PC-3 (cell line): ENCODE measurements at regions not wholly inside any gene's neighbourhood (a gene's known extent, or its start where the extent isn't known, plus 50 kb on each side); places are given as distances from the start of the nearest gene placed in this dataset.

Experiments used
- ATAC-seq: fragments of 200-7000 bp; cut with Tn5 transposase; 2 replicates; pipeline ENCODE4 v1.9.1; 2020; ENCODE audit warnings: mild to moderate bottlenecking, moderate library complexity
- BruUV-seq: library from RNA; stranded (reverse); fragments of 400-500 nt; replicated peaks from 2 replicates; lab custom pipeline; 2021; lab: Mats Ljungman, UMichigan
- CTCF ChIA-PET: fragments of 300-600 bp; sonication (Branson Sonifier 250); formaldehyde crosslinking; loops from one replicate; lab custom pipeline; 2022; ENCODE audit warnings: antibody characterized with exemption; lab: Charles Lee
- POLR2A ChIA-PET: fragments of 300-600 bp; sonication (Branson Sonifier 250); formaldehyde crosslinking; loops from one replicate; lab custom pipeline; 2022; ENCODE audit warnings: antibody characterized with exemption; ENCODE audit not compliant: unreplicated experiment; lab: Charles Lee
- DNase-seq: peaks from one replicate; pipeline ENCODE4 v3.0.0-alpha.2; 2015
- H2AFZ ChIP-seq: fragments of 300-600 bp; sonication (generic); 2 replicates; pipeline ENCODE4 v1.6.0; 2016; ENCODE audit warnings: antibody characterized with exemption, low read length
- H3F3A ChIP-seq: fragments of 300-600 bp; sonication (generic); one replicate; pipeline ENCODE4 v1.6.0; 2017; ENCODE audit warnings: antibody characterized with exemption, low read length, control low read depth, mild to moderate bottlenecking; ENCODE audit not compliant: unreplicated experiment
- H3K27ac ChIP-seq: fragments of 300-600 bp; sonication (generic); 2 replicates; pipeline ENCODE4 v1.5.1; 2016; ENCODE audit warnings: mild to moderate bottlenecking, low read length
- H3K27me3 ChIP-seq: fragments of 300-600 bp; sonication (generic); 2 replicates; pipeline ENCODE4 v1.6.1; 2016; ENCODE audit warnings: low read length, mixed read lengths
- H3K36me3 ChIP-seq: fragments of 300-600 bp; sonication (generic); 2 replicates; pipeline ENCODE4 v1.6.1; 2016; ENCODE audit warnings: low read depth, mixed run types, low read length, mixed read lengths
- H3K4me1 ChIP-seq: fragments of 300-600 bp; sonication (generic); 2 replicates; pipeline ENCODE4 v1.5.1; 2016; ENCODE audit warnings: low read length; ENCODE audit not compliant: insufficient read depth
- H3K4me2 ChIP-seq: fragments of 300-600 bp; sonication (generic); 2 replicates; pipeline ENCODE4 v1.6.0; 2016; ENCODE audit warnings: low read length
- H3K4me3 ChIP-seq: fragments of 300-600 bp; sonication (generic); 2 replicates; pipeline ENCODE4 v1.5.1; 2016; ENCODE audit warnings: mild to moderate bottlenecking, low read length, mixed read lengths
- H3K79me2 ChIP-seq: fragments of 300-600 bp; sonication (generic); 2 replicates; pipeline ENCODE4 v1.6.1; 2017; ENCODE audit warnings: low read length, mixed read lengths
- H3K9ac ChIP-seq: fragments of 300-600 bp; sonication (generic); 2 replicates; pipeline ENCODE4 v1.6.0; 2016; ENCODE audit warnings: mild to moderate bottlenecking, low read length
- H3K9me2 ChIP-seq: fragments of 300-600 bp; sonication (generic); replicated peaks from 2 replicates; pipeline ENCODE4 v1.6.1; 2016; ENCODE audit warnings: mixed run types, low read length, mixed read lengths
- H3K9me3 ChIP-seq: fragments of 300-600 bp; sonication (generic); 2 replicates; pipeline ENCODE4 v1.6.1; 2016; ENCODE audit warnings: low read length, mixed read lengths
- H4K20me1 ChIP-seq: fragments of 300-600 bp; sonication (generic); 2 replicates; pipeline ENCODE4 v1.6.1; 2016; ENCODE audit warnings: low read length, mixed read lengths
- EZH2 ChIP-seq: fragments of 300-600 bp; sonication (generic); IDR thresholded peaks from one replicate; pipeline ENCODE4 v1.6.1; 2017; ENCODE audit warnings: antibody characterized with exemption, mild to moderate bottlenecking, low read length; ENCODE audit not compliant: unreplicated experiment
- EZH2phosphoT487 ChIP-seq: fragments of 300-600 bp; sonication (generic); IDR thresholded peaks from 2 replicates; pipeline ENCODE4 v1.6.1; 2018; ENCODE audit warnings: mild to moderate bottlenecking, antibody characterized with exemption, low read length, borderline replicate concordance
- intact Hi-C: fragments of 100-400 bp; cut with micrococcal nuclease; formaldehyde crosslinking; loops from 2 replicates; pipeline ENCODE4 v1.9.0; 2023
- TF ChIP-seq, protein P1 (sequence below): fragments of 300-600 bp; sonication (generic); conservative IDR thresholded peaks from 2 replicates; pipeline ENCODE4 v1.5.1; 2017; ENCODE audit warnings: antibody characterized with exemption, low read depth, mild to moderate bottlenecking, low read length

DNA sequence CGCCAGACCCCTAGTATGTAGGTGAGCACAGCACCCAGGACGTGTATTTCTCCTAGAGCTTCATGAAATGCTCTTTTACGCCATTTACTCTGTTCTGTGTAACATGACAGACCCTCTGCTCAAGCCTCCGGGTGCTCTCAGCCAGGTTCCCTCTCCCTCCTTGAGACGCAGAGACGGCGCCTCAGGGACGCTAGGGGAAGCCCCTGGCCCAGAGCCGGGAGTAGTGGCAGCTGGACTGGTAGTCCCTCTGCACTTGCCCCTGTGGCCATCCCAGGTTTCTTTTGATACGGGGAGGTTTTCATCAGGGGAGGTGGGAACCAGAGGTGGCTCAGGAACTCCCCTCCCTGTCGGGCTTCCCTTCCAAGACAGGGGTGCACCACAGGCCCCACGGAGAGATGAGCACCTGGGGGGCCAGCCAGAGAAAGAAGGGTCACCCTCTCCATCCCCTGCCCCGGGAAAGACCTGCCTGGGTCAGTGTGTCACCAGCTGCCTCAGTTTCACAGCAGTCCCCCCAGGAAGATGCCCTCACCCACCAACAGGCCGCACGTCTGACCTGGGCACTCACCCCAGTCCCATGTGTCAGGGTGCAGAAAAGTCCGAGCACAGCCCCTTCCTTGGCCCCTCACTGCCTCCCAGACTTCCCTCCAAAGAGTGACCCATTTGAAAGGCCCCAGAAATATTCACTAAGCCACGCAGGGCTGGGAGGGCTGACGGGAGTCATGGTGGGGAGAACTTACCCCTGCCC, 58.1 kb upstream of the AFDN start:
- DNase-seq (no peak), ATAC-seq (no peak)
- Histone ChIP-seq H4K20me1 (no peaks in the 10 kb centered on the region), H3K9me3 (no peaks in the 10 kb centered on the region), H3F3A (no peaks in the 10 kb centered on the region), H3K79me2 (no peaks in the 10 kb centered on the region), H3K9ac (no peak overlapping the region), H3K4me3 (no peak overlapping the region), H3K27me3 (peaks cover 60% of the 10 kb centered on the region), H3K36me3 (no peaks in the 10 kb centered on the region), H2AFZ (no peak overlapping the region), H3K27ac (no peak overlapping the region), H3K4me1 (no peaks in the 10 kb centered on the region), H3K9me2 (no peaks in the 10 kb centered on the region), H3K4me2 (no peak overlapping the region)
- intact Hi-C loops: no loop called here
- BruUV-seq: no TSS peak
- CTCF ChIA-PET: no interaction called here
- TF ChIP-seq, protein P1, sequence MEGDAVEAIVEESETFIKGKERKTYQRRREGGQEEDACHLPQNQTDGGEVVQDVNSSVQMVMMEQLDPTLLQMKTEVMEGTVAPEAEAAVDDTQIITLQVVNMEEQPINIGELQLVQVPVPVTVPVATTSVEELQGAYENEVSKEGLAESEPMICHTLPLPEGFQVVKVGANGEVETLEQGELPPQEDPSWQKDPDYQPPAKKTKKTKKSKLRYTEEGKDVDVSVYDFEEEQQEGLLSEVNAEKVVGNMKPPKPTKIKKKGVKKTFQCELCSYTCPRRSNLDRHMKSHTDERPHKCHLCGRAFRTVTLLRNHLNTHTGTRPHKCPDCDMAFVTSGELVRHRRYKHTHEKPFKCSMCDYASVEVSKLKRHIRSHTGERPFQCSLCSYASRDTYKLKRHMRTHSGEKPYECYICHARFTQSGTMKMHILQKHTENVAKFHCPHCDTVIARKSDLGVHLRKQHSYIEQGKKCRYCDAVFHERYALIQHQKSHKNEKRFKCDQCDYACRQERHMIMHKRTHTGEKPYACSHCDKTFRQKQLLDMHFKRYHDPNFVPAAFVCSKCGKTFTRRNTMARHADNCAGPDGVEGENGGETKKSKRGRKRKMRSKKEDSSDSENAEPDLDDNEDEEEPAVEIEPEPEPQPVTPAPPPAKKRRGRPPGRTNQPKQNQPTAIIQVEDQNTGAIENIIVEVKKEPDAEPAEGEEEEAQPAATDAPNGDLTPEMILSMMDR: no peak
- TF ChIP-seq EZH2 (no peak), EZH2phosphoT487 (no peak)
- POLR2A ChIA-PET: no interaction called here

DNA sequence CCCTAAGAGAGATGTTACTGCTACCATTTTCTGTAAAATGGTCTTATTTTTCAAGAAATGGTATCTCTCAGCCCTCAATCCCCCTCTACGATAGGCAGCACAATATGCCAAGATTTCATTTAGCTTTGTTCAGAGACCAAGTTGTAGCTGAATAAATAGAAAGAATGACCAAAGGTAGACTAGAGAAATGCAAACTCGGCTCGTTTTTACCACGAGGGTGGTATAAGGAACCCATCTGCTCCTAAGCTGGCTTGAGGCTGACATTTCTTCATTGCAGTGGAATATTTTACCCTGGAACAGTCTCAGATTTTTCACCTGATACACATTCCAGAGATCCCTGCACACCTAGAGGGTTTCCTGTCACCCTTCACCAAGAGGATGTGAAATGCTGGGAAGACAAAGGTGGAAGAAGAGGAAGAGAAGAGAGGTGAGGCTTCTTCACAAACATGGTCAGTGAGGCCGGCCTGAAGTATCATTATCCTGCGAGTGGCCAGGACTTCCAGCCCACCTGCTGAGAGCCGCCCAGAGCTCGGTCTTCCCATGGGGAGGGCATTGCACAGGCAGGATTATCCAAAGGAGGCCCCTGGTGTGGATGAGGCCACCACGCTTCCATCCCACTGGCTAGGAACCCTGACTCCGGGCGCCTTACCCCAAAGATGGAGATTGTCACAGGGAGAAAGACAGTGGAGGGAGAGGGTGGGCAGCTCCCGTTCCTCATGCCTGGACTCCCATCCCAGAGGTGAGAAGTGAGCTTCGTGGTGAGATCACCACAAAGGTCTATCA, 57.1 kb upstream of the AFDN start:
- Histone ChIP-seq H4K20me1 (no peaks in the 10 kb centered on the region), H3K79me2 (no peaks in the 10 kb centered on the region), H3K9me2 (no peaks in the 10 kb centered on the region), H3K27me3 (peaks cover 60% of the 10 kb centered on the region), H3K4me2 (no peak overlapping the region), H3K4me1 (no peaks in the 10 kb centered on the region), H3K4me3 (no peak overlapping the region), H3K9ac (no peak overlapping the region), H3K9me3 (no peaks in the 10 kb centered on the region), H3K36me3 (no peaks in the 10 kb centered on the region), H2AFZ (no peak overlapping the region), H3K27ac (no peak overlapping the region), H3F3A (no peaks in the 10 kb centered on the region)
- ATAC-seq (no peak), DNase-seq (no peak)
- POLR2A ChIA-PET: no interaction called here
- BruUV-seq: no TSS peak
- TF ChIP-seq, protein P1: no peak
- TF ChIP-seq EZH2: no peak
- TF ChIP-seq EZH2phosphoT487: no peak
- CTCF ChIA-PET: no interaction called here
- intact Hi-C loops: no loop called here
